Astrocyte of the spinal cord (primary cell): ENCODE measurements at regions not wholly inside any gene's neighbourhood (a gene's known extent, or its start where the extent isn't known, plus 50 kb on each side); places are given as distances from the start of the nearest gene placed in this dataset.

Source experiments
- DNase-seq: peaks from one replicate; pipeline ENCODE4 v3.0.0; 2011; ENCODE audit warnings: low read depth, low spot score
- H3K4me3 ChIP-seq: 2 replicates; pipeline ENCODE4 v1.5.1; 2011; ENCODE audit warnings: low read depth, mild to moderate bottlenecking, low read length, moderate library complexity
- in situ Hi-C: cut with HindIII; loops from 2 replicates; pipeline ENCODE4 v1.10.0; 2017; ENCODE audit warnings: low sequenced_read_pairs
- TF ChIP-seq, protein P1 (sequence below): IDR thresholded peaks from 2 replicates; pipeline ENCODE4 v1.5.1; 2012; ENCODE audit warnings: low read depth, mild to moderate bottlenecking, low read length, inconsistent platforms

- peak; percentile 95 for DNase-seq
- in situ Hi-C loops, result loop anchor here (10.0 kb wide), 1 partner anchor 46 kb away; no protein-coding TSS in a partner anchor
- no peak overlapping the region for H3K4me3 ChIP-seq
- TF ChIP-seq, protein P1, sequence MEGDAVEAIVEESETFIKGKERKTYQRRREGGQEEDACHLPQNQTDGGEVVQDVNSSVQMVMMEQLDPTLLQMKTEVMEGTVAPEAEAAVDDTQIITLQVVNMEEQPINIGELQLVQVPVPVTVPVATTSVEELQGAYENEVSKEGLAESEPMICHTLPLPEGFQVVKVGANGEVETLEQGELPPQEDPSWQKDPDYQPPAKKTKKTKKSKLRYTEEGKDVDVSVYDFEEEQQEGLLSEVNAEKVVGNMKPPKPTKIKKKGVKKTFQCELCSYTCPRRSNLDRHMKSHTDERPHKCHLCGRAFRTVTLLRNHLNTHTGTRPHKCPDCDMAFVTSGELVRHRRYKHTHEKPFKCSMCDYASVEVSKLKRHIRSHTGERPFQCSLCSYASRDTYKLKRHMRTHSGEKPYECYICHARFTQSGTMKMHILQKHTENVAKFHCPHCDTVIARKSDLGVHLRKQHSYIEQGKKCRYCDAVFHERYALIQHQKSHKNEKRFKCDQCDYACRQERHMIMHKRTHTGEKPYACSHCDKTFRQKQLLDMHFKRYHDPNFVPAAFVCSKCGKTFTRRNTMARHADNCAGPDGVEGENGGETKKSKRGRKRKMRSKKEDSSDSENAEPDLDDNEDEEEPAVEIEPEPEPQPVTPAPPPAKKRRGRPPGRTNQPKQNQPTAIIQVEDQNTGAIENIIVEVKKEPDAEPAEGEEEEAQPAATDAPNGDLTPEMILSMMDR, result no peak
These were observed 159.8 kb upstream of the TSC22D2 start for GRCh38 chr3:150248116-150248887.

DNA sequence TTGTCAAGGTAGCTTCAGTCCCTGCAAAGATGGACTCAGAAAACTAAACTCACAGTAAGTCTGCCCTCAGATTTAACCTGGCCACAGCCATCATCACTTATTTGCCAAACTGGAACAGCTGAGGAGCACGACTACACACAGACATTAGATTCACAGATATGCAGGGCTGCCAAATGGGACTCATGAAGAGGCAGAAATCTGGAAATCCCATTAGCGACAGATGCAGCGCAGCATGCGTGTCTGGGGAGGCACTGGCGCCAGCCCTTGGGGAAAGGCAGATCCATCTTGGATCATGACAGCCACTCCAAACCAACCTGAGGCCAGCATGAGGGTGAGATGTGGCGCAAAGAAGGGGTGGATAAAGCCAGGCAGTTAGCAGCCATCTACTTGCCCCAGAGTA lies 160.7 kb upstream of the TSC22D2 start:
- TF ChIP-seq, protein P1, result no peak
- no peak overlapping the region for H3K4me3 ChIP-seq
- no peak for DNase-seq
- in situ Hi-C loops, result loop anchor here (10.0 kb wide), 1 partner anchor 47 kb away; no protein-coding TSS in a partner anchor

- TF ChIP-seq, protein P1, result no peak
- no peak overlapping the region for H3K4me3 ChIP-seq
- peak; percentile 38 for DNase-seq
- in situ Hi-C loops, result loop anchor here (10.0 kb wide), 1 partner anchor 51 kb away; no protein-coding TSS in a partner anchor
These were observed 164.6 kb upstream of the TSC22D2 start for GRCh38 chr3:150243466-150243865.

- peak; percentile 83 for DNase-seq
- TF ChIP-seq, protein P1, result no peak
- H3K4me3 ChIP-seq, result no peak overlapping the region
- in situ Hi-C loops, result loop anchor here (10.0 kb wide), 1 partner anchor 52 kb away; no protein-coding TSS in a partner anchor
These were observed 165.7 kb upstream of the TSC22D2 start for GRCh38 chr3:150242220-150242936.

DNA sequence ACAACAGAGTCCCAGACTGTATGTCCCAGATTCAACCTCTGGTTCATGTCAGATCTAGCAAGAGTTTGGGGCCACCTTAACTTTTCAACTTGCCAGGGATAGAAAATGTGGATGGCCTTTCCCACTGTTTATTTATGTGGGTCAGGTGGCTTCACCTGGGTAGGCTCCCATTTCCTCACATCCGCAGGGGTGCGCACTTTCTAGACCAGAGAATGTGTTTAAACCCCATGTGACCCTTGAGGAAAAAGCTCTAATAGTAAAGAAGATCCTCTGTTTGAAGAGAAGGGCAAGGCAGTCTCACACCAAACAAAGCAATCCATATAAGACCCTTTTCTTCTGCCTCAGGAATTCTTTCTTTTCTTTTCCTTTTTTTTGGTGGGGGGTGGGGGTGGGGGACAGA lies 167.2 kb upstream of the TSC22D2 start:
- no peak overlapping the region for H3K4me3 ChIP-seq
- in situ Hi-C loops, result loop anchor here (10.0 kb wide), 1 partner anchor 54 kb away; no protein-coding TSS in a partner anchor
- DNase-seq, result no peak
- TF ChIP-seq, protein P1, result no peak

DNA sequence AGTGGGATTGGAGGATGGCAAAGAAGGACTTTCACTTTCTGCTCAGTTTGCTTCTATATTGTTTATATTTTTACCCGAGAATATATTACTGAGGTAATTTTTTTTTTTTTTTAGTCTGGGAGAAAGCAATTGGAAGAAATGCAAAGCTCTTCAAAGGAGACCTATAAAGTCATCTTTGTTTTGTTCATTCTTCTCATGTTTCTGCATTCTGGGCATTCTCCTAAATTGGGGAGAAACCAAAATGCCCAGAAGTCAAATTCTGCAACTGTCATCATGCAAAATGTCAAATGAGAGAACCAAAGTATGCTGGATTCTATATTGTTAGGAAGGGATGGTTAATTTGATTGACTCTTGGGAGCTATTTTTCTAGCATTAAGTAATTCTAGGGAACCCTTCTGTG lies 168.3 kb upstream of the TSC22D2 start:
- no peak overlapping the region for H3K4me3 ChIP-seq
- in situ Hi-C loops, result loop anchor here (10.0 kb wide), 1 partner anchor 55 kb away; no protein-coding TSS in a partner anchor
- TF ChIP-seq, protein P1, result no peak
- DNase-seq, result no peak
